Mesothelial cell of epicardium (in vitro differentiated cells): ENCODE measurements at regions not wholly inside any gene's neighbourhood (a gene's known extent, or its start where the extent isn't known, plus 50 kb on each side); places are given as distances from the start of the nearest gene placed in this dataset.

Experiments
- DNase-seq, 2 experiments: peaks; one replicate each; pipeline ENCODE4 v3.0.0; 2021; ENCODE audit warnings: low spot score in 2 of 2; ENCODE audit not compliant: unreplicated experiment in 2 of 2
- H3K27ac Mint-ChIP-seq: 2 replicates; pipeline ENCODE4 v1.8.0; 2021; ENCODE audit warnings: mixed read lengths
- H3K27me3 Mint-ChIP-seq: 2 replicates; pipeline ENCODE4 v1.8.0; 2021; ENCODE audit warnings: low read depth, mixed read lengths
- H3K36me3 Mint-ChIP-seq: 2 replicates; pipeline ENCODE4 v1.8.0; 2021; ENCODE audit warnings: mixed read lengths
- H3K4me1 Mint-ChIP-seq: 2 replicates; pipeline ENCODE4 v1.8.0; 2021; ENCODE audit warnings: mixed read lengths
- H3K4me3 Mint-ChIP-seq: 2 replicates; pipeline ENCODE4 v1.8.0; 2021; ENCODE audit warnings: mild to moderate bottlenecking, moderate library complexity, mixed read lengths
- H3K9me3 Mint-ChIP-seq: 2 replicates; pipeline ENCODE4 v1.8.0; 2021; ENCODE audit warnings: mixed read lengths
- CTCF ChIP-seq: fragments of 200-600 bp; sonication (generic); IDR thresholded peaks from one replicate; pipeline ENCODE4 v1.5.0; 2021; ENCODE audit warnings: antibody characterized with exemption; ENCODE audit not compliant: unreplicated experiment

GRCh38 chr6:21844120-21844917 lies 250.8 kb downstream of the SOX4 start:
- DNase-seq, result no peak
- peaks cover 32% of the 10 kb centered on the region for H3K36me3 Mint-ChIP-seq
- peaks cover 5% of the 10 kb centered on the region for H3K9me3 Mint-ChIP-seq
- no peak for TF ChIP-seq CTCF
- no peak overlapping the region for H3K4me3 Mint-ChIP-seq
- no peaks in the 10 kb centered on the region for H3K27me3 Mint-ChIP-seq
- H3K4me1 Mint-ChIP-seq, result peaks cover 63% of the 10 kb centered on the region
- peak overlapping the region; percentile 49 for H3K27ac Mint-ChIP-seq

DNA sequence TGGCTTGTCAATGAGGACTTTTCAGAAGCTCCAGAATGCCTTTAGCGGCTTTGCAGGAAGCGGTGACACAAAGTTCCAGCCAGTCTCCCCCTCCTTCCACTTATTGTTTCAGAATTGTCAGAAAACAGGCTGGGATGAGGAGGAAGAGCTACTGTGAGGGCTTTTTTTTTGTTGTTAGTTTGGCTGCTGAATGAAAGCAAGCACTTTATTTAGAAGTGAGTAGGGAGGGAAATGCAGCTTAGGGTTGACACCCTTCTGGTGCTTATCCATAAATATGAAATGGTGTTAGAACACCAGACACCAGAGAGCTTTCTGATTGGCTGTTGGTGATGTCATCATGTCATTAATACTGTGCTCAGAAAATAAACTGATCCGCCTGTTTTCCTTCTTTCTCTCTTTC lies 251.5 kb downstream of the SOX4 start:
- peaks cover 3% of the 10 kb centered on the region for H3K9me3 Mint-ChIP-seq
- no peak overlapping the region for H3K4me3 Mint-ChIP-seq
- H3K27ac Mint-ChIP-seq, result peak overlapping the region; percentile 89
- TF ChIP-seq CTCF, result no peak
- no peak for DNase-seq
- peaks cover 30% of the 10 kb centered on the region for H3K36me3 Mint-ChIP-seq
- H3K27me3 Mint-ChIP-seq, result no peaks in the 10 kb centered on the region
- peaks cover 64% of the 10 kb centered on the region for H3K4me1 Mint-ChIP-seq

DNA sequence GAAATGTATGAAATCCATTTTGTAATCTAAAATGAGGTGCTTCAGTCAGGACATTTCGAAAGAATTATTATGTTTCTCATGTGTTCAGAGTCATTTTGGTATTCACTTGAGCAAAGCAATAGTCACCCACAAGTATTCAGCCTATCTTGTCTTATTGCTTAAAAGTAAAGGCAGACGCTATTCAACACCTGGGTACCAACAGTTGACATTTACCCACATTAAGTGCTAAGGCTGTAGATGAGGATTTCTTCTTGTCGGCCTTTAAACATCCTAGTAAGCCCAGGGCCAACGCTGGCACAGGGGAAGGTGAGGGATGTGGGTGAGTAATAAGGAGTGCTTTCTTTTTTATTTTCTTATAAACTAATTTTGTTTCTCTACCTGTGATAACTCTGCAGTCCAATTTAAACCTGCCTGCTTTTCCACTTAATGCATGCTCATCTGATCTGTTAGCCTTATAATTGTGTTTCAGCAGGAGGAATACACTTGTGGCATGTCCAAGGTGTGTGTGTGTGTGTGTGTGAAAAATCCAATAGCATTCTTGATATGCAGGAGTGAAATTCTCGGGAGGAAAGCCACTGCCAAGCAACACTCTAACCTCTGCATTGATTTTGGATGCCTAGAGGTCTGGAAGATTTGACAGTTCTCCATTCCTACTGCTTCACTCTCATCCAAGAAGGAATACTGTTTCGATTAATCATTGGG lies 252.0 kb downstream of the SOX4 start:
- H3K4me3 Mint-ChIP-seq, result no peak overlapping the region

GRCh38 chr6:21846541-21847451 lies 253.2 kb downstream of the SOX4 start:
- Mint-ChIP-seq H3K4me1 (peaks cover 68% of the 10 kb centered on the region), H3K4me3 (no peak overlapping the region), H3K36me3 (peaks cover 19% of the 10 kb centered on the region), H3K27me3 (no peaks in the 10 kb centered on the region), H3K9me3 (no peaks in the 10 kb centered on the region), H3K27ac (peak overlapping the region; percentile 89)
- DNase-seq, result no peak
- no peak for TF ChIP-seq CTCF

More for the DNA sequence above, 252.0 kb downstream of the SOX4 start:
- H3K4me1 Mint-ChIP-seq, result peaks cover 65% of the 10 kb centered on the region
- TF ChIP-seq CTCF, result no peak
- H3K9me3 Mint-ChIP-seq, result no peaks in the 10 kb centered on the region
- H3K36me3 Mint-ChIP-seq, result peaks cover 25% of the 10 kb centered on the region
- no peak for DNase-seq
- H3K27me3 Mint-ChIP-seq, result no peaks in the 10 kb centered on the region
- peak overlapping the region; percentile 89 for H3K27ac Mint-ChIP-seq

GRCh38 chr6:21847711-21848480 lies 254.3 kb downstream of the SOX4 start:
- no peak for TF ChIP-seq CTCF
- no peak for DNase-seq
- H3K36me3 Mint-ChIP-seq, result peaks cover 18% of the 10 kb centered on the region
- peak overlapping the region; percentile 89 for H3K27ac Mint-ChIP-seq
- H3K27me3 Mint-ChIP-seq, result no peaks in the 10 kb centered on the region
- peaks cover 4% of the 10 kb centered on the region for H3K9me3 Mint-ChIP-seq
- no peak overlapping the region for H3K4me3 Mint-ChIP-seq
- H3K4me1 Mint-ChIP-seq, result peaks cover 66% of the 10 kb centered on the region
